HG03442 (cell line): ENCODE measurements at regions not wholly inside any gene's neighbourhood (a gene's known extent, or its start where the extent isn't known, plus 50 kb on each side); places are given as distances from the start of the nearest gene placed in this dataset.

ENCODE experiments used
- ATAC-seq: cut with Tn5 transposase; IDR thresholded peaks from one replicate; pipeline ENCODE4 v1.9.1; 2021; ENCODE audit warnings: mild to moderate bottlenecking, moderate library complexity; ENCODE audit not compliant: unreplicated experiment

- ATAC-seq: no peak
Observed at GRCh38 chr14:56933446-56933845, 123.2 kb upstream of the OTX2 start.

- ATAC-seq: no peak
Observed at GRCh38 chr14:56918849-56919574, 108.7 kb upstream of the OTX2 start.

DNA sequence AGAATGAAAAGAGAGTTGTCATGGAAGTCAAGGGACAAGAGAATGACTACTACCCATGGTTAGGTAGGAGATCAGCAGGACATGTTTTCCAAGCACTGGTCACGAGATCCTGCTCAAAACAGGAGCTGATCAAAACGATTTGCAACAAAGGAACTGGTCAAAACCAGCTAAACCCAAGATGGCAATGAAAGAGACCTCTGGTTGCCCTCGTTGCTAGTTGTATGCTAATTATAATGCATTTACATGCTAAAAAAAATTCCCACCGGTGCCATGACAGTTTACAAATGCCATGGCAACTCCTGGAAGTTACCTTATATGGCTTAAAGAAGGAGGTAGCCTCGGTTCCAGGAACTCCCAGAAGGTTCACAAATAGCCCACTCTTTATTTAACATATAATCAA, 95.0 kb upstream of the OTX2 start:
- no peak for ATAC-seq

DNA sequence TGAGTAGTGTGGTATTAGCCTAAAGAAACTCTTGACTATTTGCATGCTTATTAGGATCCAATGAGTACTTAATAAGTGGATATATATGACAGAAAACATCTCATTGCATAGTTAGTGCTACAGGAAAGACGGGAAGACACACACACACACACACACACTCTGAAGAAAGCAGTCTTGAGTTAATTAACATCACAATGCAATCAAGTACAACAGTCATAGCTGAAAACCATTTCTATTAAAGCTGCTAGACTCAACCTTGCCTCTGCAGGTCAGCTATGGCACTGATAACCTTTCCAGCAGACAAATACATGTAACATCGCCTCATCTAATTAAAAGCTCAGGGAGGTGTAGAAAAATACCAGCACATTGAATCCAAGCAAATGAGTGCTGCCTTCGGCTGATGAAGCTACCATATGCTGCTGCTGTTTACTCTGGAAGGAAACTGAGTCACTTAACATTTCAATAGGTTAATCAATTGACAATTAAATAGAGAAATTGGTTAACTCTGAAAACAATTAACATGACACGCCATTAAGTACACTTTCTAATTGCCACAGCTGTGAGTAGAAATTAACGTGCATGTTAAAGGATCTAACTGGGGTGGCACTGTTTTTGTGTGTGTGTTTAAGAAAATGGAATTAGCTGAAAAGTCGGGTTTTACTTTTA, 93.2 kb upstream of the OTX2 start:
- ATAC-seq: no peak

DNA sequence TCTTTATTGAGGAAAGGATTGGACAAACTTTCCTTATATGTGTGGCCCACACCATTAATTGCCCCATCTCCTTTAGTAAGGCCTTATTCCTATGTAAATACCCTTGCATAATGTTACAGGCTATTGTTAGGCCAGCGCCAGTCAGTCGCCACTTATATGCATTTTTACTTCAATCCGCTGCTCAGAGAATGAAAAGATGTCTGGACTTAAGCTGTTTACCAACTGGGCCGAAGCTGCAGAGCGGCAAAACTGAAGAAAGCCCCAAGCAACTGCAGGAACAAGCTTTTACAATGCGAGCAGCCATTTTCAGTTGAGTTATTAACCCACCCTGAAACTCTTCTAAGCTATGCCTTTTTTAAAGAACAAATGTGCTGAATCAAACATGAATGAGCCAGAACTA, 92.1 kb upstream of the OTX2 start:
- ATAC-seq: no peak

DNA sequence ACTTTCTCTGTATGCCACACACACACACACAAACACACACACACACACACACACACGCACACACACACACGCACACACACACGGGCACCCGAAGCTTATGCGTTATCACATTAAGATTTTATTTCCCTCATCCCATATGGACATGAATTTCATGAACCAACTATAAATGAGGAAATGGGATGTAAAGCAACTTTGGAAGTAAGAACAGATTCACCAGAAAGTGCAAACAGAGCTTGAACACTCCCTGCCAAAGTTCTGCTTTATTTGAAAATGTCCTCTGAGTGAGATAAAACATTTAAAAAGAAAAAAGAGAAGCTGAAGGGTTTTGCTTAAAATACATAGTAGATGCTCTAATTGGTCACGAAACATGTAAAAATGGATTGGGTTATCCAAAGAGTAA, 90.4 kb upstream of the OTX2 start:
- no peak for ATAC-seq

DNA sequence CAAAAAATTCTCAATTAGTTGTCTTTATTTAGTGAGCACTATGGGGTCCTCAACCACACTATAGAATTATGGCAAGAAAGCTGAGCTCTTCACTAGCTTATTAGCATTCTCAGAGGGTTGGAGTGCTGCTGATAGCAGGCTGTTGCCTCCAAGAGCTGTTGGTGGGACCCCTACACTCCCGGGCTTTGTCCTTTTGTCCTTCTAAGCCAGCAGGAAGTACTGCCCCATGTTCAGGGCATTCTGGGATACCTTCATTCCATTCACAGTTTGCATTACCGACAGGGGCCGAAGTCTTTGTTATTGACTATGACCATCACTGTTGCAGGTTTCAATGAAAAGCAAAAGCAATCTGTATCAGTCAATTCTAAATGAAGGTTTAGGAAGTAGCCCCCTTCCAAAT, 89.5 kb upstream of the OTX2 start:
- ATAC-seq: no peak

- no peak for ATAC-seq
Observed at GRCh38 chr14:56896922-56897321, 86.6 kb upstream of the OTX2 start.

DNA sequence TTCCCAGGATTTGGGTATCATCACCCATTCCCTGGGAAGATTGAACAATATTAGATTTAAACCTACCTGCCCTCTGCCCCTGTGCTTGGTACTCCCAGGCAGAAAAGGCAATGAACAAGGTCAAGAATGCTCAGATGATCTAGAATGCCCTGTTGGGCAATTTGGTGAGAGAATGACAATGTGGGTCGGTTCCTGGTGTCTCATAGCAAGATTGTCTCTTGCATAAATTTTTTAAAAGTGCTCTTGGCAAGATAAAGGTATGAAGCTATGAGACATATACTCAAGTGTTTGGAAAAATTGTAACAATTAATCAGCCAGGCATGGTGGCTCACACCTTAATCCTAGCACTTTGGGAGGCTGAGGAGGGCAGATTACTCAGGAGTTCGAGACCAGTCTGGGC, 86.0 kb upstream of the OTX2 start:
- no peak for ATAC-seq

DNA sequence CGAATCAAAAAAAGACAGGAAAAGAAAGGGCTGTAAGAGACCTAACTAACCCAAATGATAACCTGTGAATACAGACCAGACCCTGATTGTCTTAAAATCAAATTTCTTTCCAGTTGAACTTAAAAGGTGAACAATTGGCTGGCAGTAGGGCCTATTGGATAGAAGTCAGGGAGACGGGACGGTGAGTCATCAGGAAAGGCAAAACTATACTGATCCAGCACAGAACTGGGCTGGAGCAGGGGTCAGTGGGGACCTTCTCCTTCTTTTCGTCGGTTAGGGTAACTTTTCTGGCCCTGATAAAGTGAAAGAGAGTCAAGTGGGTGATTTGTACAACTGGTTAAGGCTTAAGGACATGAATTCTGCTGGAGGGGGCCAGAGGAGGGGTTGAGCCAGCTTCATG, 84.9 kb upstream of the OTX2 start:
- ATAC-seq: no peak

GRCh38 chr14:56894591-56894991, 84.3 kb upstream of the OTX2 start:
- ATAC-seq: no peak

- no peak for ATAC-seq
Observed at GRCh38 chr14:56892959-56893358, 82.7 kb upstream of the OTX2 start.

- ATAC-seq: no peak
Observed at GRCh38 chr14:56891226-56891625, 80.9 kb upstream of the OTX2 start.

GRCh38 chr14:56889705-56890104, 79.4 kb upstream of the OTX2 start:
- no peak for ATAC-seq

DNA sequence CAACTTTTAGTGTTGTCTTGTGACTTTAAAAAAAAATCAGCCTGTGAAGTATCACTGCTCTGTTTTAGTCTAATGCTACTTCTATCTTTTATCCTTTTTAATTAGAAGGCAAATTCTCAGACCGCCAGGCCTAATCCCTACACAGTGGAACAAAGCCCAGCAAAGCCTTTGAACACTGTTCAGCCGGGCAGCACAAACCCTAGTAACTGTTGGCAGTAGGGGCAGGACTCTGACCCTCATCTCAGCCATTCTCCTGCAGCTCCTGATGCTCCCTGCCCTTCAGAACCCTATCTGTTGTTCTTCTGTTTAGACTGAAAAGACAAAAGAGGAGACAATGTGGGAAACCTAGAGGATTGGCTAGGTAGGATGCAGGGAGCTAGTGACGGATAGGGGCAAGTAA, 78.0 kb upstream of the OTX2 start:
- ATAC-seq: no peak

GRCh38 chr14:56887216-56887615, 76.9 kb upstream of the OTX2 start:
- ATAC-seq: no peak

DNA sequence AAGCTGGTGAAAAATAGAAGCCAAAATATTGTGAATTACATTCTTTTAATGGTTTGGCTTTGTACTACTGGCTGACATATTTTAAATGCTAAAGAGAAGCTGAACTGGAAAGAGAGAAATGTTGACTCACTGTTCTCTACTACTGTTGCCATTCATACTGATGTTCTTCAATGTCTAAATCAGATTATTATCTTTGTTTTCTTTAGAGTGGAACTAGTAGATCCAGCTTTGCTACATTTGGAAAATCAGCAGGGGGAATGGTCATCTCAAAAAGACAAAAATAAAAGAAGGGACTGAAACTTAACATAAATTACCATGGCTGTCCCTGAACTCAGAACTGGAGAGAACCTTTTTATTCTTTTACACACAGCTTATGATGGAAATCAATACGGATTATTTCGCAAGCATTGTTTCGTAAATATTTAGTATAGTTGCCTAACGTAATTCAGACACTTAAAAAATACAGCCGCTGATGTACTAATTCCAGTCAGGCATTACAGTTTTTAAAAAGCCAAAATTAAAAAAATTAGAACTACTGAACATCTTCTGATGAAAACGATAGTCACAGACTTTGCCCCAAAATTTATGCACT, 76.3 kb upstream of the OTX2 start:
- ATAC-seq: no peak

DNA sequence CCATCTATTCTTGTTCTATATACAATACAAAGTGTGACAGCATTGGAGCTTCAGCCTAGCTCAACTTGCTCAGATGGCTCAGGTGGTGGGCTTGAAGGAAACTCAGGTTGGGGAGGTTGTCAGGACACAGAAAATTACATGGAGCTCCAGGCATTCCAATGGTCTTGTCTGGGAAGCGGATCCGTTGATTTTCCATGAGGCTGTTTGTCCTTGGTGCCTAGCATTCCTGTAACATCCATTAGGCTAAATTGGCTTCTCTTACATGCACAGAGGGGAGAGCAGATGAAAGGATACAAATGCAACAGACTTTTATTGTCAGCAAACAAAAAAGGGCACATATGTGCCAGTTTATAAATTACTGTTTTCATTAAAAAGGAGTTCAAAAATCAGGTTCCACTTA, 75.5 kb upstream of the OTX2 start:
- no peak for ATAC-seq

GRCh38 chr14:56884617-56885016, 74.3 kb upstream of the OTX2 start:
- ATAC-seq: no peak

DNA sequence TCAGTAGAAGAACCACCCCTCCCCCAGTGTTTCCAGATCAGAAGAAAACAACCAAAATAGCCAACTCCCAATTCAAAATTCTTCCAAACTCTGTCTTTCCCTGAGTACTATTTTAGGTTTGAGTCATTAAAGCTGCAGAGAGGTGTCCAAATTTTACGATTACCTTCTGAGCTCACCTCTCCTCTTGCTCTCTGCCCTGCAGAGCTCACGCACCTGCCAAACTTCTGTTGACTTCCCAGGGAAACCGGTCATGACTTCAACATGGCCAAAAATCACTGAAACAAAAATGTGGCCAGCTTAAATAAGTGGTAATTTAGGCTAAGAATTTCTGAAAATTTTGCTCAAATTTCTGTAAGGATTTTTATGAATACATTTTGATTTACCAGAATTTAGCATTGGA, 70.9 kb upstream of the OTX2 start:
- ATAC-seq: no peak

- ATAC-seq: no peak
Observed at GRCh38 chr14:56878766-56879165, 68.5 kb upstream of the OTX2 start.

DNA sequence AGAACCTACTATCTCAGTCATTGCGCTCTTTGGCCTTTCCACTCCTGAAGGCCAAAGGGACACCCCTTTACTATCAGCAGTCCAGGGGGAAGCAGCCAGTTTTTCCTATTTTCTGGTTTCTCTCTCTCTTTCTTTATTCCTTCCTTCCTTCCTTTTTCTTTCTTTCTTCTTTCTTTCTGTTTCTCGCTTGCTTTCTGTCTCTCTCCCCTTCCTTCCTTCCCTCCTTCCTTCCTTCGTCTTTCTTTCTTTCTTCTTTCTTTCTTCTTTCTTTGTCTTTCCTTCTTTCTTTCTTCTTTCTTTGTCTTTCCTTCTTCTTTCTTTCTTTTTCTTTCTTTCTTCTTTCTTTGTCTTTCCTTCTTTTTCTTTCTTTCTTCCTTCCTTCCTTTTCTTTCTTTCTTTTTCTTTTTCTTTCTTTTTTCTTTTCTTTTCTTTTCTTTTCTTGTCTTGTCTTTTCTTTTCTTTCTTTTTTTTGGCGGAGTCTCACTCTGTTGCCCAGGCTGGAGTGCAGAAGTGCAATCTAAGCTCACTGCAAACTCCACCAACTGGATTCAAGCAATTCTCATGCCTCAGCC, 64.9 kb upstream of the OTX2 start:
- no peak for ATAC-seq
